Stimulated activated CD4-positive, alpha-beta T cell treated with anti-CD3 and anti-CD28 coated beads, Interleukin-2, amount 100 ng/mL, for 24 hours (primary cell): ENCODE measurements at regions not wholly inside any gene's neighbourhood (a gene's known extent, or its start where the extent isn't known, plus 50 kb on each side); places are given as distances from the start of the nearest gene placed in this dataset.
"Not testable (repeated sequence)": the region's sequence is repeated elsewhere in the genome, so short reads cannot be mapped to it uniquely, and the experiment has no call there.

Experiments used
- DNase-seq, 2 donors: peaks; one replicate each; pipeline ENCODE4 v3.0.0-alpha.2; 2020

DNA sequence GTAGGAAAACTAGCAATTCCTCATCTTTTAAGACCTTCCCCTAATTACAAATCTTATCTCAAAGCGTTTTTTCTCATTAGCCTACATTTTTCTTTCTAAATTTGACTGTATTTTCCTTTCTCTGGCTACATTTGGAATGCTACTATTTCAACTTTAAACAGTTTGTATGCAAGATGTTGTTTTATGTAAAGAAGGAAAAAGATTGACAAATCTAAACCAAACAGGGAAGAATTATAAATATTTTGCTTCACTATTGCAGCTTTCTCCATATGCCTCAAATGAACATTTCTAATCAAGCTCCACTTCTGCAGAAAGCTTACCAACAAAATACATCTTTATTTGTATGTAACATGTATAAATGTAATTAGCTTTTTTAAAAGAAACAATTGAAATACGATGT lies 156.2 kb downstream of the MZT1 start:
- no peak for DNase-seq

DNA sequence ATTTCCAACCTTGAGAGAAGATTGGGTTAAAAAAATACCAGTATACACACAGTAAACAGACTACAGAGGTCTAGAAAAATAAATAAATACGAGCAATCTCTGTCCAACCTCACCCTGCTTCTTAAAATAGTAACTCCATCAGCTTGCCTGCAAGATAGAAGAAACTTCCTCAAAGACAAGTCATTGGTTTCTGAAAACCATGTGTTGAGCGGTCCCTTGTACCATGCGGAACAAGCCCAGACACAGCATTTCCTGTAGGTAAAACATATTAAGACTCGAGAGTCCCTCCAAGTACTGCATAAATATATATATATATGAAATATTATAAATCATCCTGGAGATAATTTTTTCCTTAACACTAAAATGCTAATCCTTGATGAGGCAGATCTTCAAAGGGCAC lies 157.4 kb downstream of the MZT1 start:
- DNase-seq, result no peak

DNA sequence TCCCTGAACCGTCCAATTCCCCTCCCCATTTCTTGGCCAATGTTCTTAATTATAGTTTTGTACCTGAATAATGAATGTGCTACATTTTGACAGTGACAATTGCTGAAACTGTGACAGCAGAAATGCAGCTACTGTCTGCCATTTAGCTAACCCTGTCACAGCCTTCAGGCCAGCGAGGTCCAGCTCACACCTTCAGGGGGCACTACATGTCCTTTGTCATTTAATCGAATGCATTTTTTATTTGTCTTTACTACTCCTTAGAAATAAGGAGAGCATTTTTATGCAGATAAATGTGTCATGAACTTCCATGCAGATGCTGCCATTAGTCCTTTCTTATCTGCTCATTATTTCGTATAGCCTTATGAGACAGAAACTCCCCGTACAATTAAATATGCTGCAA lies 159.9 kb downstream of the MZT1 start:
- DNase-seq, result no peak

DNA sequence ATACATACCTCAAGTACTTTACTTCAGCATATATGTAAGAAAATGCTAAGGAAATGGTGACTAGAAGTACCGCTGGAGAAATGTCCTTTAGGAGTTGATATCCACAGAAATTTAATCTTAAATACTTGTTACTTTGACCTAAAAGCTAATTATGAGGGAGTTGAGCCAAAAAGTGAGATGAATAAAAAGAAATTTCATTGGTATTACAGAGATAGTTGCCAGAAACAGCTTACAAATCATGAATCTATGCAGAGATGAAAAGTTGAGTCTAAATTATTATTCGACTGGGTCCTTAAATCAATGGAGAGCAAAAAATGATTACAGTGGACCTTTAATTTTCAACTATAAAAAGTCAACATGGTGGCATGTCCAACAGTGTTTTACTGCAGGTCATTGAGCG lies 160.9 kb downstream of the MZT1 start:
- no peak for DNase-seq

DNA sequence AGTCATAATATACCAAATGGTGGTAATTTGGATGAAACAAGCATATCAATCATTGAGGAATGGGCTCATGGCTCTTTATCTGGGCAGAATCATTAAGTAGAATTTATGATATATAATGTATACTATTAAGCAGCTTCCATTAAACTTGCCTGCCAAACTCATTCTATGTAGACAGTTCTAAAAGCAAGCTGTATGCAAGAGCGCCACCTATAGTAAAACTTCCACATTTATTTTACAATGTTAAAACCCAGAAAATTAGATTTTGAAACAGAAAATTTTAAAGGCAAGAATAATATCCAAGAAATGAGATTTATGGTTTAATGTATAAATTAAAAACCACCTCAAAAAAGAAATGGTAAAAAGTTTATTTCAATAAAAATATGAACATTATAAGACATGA lies 161.5 kb downstream of the MZT1 start:
- no peak for DNase-seq

DNA sequence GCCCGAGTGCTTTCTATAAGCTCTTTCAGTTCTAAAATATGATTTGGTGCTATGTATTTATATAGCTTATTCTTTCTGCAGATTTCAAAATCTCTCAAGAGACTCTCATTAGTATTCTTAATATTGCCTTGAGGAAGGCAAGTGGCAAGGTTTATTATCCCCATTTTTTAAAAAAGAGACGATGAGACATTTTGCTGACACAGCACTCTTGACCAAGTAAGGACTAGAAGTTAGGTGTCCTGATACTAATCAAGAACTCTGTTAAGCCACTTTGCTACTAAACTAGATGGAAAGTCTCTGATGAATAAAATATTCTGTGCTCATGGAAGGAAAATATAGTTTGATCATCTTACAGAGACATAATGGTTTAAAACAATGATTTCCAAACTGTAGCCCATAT lies 164.7 kb downstream of the MZT1 start:
- no peak for DNase-seq

DNA sequence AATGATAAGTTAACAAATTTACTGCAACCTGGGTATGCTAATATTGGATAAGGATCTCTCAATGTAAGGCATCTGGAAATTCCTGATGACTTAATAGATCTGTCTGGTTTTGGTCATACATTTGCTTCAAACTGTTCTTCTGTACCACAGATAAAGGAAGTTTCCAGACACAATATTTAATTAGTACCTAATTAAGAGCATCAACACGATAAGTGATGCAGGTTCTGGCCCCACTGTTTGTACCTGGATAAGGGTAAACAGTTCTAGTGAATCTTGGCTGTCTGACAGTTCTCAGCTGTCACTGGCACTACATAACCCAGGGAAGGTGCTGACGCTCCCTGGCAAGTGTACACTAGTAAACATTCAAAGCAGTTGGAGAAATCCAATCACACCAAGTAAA lies 165.6 kb downstream of the MZT1 start:
- no peak for DNase-seq

DNA sequence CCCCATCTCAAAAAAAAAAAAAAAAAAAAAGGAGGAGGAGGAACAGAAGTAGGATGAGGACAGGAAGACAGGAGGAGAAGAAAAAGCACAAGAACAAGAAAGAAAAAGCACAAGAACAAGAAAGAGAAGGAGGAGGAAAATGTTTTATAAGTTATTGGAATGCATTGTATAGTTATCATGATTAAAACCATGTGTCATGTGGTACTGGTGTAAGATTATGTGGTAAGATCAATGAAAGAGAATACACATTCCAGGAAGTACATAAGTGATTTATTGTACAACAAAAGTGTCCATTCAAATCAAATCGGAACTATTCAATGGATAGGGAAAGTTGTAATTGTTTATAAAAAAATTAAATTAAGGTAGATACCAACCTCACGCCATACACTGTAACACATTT lies 167.7 kb downstream of the MZT1 start:
- DNase-seq, result no peak

DNA sequence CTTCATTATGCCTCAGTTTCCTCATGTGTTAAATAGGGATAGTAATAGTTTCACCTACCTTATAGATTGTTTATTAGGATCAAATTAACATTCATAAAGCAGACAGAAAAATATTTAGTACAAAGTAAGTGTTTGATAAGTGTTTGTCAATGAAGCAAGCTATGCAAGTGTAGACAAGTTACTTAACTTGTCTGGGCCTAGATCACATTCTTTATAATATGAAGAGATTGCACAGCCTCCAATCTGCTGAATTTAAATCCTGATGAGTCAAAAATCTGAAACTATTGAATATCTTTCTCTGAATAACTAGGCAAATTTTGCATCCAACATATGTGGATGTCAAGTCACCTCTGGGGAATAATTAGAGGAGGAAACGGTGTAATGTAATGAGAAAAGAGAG lies 170.5 kb downstream of the MZT1 start:
- DNase-seq, result no peak

DNA sequence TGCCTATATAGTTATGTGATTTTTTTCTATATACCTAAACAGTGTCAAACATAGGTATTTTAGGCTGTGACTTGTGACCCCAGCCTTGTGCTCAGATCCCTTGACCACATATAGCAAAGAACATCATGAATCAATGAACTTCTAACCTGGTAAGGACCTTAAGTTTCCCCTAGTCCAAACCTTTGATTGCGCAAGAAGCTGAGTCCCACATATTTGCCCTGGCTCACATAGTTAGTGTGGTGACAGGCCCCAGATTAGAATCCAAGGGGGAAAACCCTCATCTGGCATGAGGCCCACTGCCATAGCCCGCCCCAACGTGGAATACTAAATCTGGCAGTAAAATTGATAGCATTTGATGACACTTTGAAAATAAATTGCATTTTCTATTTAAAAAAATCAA lies 171.8 kb downstream of the MZT1 start:
- DNase-seq, result no peak

DNA sequence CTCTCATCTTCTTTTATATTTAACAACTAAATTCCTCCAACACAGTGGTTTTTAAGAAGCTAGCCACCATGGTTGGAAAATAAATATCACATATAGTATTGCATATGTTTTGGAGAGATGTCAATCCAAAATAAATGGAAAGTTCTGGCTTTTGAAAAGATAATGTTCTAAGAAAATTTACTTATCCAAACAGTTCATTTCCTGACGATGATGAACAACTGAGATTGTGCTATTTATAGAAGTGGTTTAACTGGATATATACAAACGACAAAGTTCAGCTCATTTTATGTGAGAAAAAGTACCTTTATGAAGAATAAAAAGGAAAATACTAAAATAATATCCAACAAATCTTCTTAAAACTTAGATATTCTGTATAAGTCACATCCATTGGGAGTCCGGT lies 174.7 kb downstream of the MZT1 start:
- no peak for DNase-seq

DNA sequence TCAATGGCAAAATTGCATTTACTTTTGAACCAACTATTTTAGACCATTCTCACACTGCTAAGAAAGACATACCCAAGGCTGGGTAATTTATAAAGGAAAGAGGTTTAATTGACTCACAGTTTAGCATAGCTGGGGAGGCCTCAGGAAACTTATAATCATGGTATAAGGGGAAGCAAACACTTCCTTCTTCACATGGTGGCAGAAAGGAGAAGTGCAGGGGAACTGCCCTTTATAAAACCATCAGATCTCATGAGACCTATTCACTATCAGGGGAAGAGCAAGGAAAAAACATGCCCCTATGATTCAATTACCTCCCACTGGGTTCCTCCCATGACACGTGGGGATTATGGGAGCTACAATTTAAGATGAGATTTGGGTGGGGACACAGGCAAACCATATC lies 181.5 kb downstream of the MZT1 start:
- DNase-seq, result not testable (repeated sequence)

DNA sequence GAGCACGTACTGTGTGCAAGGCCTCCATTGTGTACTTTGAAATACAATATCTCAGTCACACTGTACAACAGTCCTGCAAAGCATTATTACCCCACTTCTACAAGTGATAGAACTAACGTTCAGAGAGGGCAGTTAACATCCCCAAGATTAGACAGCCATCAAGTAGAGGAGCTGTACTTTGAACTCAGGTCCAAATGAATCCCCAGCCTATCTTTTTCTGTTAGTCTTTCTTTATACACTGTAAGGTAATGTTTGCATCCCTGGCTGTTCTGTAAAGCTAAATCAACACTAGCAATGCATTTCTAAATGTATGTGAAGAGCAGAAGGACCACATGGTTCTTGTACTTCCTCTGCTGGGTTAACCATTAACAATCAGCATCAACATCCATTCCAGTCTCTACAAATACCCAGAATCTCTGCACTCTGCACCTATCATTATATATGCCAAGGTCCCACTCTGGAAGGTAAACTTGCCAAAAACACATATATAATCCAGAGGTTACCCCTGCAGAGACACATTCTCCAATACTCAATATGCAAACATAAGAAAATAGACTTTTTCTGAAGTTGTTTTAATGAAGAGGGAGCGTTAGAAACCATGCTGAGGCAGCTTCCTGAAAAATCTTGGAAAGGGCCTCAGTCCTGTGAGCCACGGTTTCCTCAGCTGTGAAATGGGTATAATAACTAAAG lies 182.3 kb downstream of the MZT1 start:
- no peak for DNase-seq

DNA sequence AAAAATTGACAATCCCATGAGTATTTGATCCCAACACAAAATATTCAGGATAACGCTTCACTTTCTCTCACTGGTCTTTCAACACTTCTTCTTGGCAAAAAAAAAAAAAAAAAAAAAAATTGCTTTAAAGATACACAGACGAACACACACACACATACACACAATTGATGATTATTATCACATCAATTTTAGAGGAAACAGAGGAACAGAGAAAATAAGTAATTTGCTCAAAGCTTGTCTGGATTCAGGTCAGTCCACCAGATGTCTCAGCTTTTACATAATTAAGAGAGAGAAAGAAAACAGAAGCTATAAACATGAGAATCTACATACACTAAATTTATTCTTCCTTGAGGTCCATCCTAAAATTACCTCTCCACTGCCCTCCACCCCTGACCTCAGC lies 183.4 kb downstream of the MZT1 start:
- no peak for DNase-seq

DNA sequence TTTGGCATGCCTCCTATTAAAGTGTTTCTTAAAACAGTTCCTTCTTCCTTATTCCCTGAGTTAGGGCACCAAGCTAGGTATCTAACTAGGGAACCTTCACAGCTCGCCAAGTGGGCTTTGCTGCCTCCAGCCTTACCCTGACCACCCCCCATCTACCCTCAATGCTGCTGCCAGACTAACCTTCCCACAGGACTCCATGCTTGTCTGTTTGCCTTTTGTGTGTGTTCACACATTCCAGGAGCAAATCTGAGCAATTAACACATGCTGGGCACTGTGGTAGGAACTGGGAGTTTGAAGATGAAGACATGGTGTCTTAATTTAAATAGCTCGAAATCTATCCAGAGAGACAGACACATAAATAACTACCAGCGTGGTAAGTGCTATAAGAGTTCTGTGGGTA lies 185.2 kb downstream of the MZT1 start:
- no peak for DNase-seq

DNA sequence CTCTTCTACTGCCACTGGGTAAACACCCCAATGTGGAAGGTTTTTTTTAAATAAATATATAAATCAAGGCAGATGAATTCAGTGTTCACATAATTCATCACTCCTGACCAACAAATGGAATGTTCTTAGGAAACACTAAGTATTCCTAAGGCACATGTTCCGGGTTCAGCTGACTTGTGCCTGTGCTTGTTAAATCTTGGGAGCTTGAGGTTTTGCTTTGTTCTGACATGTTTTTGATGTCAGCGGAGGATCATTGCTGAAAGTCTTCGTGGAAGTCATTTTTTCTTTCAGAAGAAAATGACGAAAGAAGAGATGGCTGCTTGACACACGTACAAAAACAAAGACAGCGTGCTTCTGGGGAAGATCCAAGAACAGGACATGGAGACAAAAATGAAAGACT lies 185.8 kb downstream of the MZT1 start:
- DNase-seq, result no peak

DNA sequence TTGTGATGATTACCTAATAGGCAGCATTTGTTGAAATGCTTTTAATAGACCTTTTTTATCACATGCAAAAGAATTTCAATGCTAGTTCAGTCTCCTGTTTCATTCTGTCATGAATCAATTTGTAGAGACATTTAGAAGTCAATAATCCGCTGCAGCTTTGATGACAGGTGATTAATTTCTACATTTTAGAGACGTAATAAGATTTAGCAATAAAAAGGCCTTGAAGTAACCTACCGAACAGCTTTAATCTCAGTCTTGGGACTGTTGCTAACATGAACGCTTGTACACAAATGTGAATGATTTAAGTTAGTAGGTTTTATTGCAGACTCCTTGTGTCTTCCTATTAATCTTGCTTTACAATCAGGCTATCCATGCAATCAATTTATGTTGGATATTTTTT lies 186.5 kb downstream of the MZT1 start:
- DNase-seq, result no peak

DNA sequence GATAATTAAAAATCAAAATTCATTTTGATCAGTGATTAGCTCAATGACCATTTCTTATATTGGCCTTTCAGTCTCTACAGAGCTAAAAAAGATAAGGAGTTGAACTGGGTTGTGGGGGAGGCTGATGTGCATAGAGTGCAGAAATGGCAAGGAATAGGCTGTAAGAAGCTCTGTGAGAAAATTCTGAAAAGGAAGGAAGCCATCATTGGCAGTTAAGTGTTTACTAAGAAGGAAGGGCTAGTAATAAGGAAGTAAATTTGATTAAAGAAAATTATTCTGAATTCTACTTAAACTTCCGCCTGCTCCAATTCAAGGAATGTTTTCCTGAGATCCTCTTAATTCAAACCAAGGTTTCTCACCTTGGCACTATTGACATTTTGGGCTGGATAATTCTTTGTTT lies 187.5 kb downstream of the MZT1 start:
- DNase-seq, result no peak

DNA sequence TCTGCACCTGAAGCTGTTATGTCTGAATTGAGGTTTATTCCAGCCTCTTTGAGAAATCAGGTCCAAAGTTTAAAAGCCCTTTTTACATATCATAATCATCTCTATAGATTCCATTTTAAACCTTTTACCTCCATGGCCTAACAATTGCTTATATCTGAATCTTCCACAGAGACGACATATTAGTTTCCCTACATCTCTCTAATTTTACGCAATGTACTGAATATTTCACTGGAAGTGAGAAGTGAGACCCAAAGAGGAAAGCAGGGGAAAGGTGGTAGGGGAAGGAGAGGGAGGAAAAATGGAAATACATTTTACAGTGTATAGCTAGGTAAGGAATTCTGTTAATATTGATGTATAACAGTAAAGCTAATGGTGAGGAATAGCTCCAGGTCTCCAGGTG lies 189.6 kb downstream of the MZT1 start:
- DNase-seq, result no peak

DNA sequence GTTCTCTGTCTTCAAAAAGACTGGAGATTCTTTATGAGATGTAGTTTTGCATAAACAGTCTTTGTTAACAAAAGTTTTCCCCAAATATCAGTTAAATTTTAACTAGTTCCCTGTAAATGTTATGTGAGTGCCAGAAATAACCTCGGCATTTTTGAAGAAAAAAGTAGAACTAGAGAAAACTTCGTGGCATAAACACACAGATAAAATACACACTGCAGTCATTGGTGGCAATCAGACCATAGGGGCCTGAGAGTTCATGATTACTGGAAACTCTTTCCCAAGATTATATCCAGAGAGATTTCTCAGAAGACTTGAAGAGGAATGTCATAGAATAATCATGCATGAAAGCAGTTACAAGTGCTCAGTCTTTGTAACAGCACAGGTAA lies 190.0 kb downstream of the MZT1 start:
- DNase-seq, result no peak

DNA sequence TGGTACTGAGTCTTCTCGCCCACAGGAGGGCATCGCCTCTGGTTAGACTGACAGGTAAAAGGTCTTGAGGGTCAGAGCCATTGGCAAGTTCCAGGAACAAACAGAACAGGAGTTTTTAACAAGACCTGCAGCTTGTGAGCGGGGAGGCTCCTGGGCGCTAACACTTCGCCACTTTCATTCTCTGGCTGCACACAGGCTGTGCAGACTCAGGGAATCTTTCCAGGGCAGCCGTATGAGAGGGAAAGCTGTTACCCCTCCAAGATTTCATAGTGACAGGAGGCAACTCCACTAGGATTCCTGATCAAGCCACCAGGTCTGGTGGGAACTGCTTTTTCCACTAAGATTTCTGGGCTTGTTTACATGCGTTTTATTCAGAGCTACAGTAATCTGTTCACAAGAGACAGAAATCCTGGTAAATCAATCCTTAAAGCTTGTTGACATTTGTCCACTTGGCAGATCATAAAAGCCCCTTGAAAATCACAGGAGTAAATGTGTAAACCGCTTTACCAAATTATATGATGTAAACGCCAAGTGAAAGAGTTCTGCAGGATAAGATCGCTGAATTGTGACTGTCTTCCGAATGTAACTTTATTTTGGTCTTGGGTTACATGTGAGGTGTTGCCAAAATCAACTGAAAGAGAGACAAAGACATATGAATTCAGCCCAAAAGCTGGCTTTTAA lies 190.6 kb downstream of the MZT1 start:
- DNase-seq, result no peak

DNA sequence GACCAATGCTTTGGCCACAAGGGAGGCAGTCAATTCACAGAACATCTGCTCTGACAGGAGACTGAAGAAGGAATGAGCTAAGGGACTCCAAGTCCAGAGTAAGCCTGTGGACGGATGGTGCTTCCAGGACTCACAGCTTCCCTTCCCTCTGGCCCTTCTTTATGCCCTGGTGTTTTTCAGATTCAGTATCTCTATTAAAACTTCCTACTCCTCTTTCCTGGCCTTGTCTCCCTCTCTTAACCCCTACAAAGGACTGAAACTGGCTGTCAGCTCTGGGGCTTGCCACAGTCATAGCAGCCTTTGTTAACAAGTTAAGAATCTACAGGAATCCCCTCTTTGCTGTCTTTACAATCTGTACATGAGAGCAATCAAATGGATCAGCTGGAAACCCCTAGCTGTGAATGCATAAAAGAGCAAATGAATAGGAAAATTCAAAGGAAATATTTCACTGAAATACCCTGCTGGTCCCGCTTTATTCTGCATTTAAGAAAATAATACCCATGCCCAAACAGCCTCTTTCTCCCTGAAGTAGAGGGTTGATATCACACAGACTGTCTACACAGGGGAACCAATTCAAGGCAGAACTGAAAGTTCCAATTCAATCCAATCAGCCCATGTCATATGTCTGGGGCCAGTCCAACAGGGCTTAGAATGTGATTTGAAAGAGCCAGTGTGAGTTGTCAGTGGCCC lies 192.3 kb downstream of the MZT1 start:
- DNase-seq, result no peak

DNA sequence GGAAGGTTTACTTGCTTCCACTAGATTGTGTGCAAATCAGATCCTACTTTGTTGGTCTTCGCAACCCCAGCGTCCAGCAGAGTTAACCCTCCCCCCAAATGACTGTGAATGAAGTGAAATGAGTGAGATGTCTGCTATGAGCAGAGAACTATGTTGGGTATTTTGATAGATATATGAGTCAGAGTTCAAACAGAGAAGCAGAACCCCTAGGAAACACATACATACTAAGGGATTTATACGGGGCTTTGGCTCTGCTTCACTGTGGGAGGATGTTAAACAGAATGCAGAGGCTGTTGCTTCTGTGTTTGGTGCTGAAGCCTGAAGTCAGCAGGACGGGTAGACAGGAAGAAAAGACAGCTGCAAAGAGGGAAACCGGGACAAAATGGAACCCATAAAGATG lies 197.0 kb downstream of the MZT1 start:
- no peak for DNase-seq

DNA sequence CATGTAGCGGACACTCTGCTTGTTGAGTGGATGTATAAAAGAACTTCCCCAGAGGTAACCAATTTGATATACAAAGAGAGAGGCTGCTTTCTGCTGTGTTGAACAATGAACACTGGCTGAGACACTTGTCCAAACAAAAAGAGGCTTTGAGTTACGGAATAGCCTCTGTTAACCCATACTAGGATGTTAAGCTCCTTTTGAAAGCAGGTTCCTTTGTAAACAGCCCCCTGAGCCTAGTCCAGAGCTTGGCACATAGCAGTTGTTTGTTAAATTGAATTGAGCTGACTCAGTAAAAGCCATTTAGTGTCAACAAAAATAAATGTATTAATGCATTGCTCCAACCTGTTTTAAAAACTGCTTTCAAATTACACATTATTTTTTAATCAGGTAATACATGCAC lies 200.1 kb downstream of the MZT1 start:
- no peak for DNase-seq

DNA sequence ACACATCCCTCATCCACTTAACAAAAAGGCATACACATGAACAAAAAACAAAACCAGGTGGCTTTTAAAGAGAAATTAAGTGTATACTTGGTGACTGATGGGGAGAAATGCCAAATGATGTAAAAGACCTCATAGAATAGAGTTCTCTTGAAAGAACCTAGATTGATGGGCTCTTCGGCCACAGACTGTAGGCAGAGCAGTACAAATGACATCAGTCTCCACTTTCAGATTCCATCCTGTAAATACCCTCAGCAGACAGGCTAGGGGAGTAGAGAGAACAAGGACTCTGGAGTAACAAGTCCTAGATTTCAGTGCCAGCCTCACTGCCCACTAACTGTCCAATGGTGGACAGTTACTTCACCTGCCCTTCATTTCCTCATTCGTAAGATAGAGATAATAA lies 203.8 kb downstream of the MZT1 start:
- no peak for DNase-seq
